ENCODE measurements at regions not wholly inside any gene's neighbourhood (a gene's known extent, or its start where the extent isn't known, plus 50 kb on each side); places are given as distances from the start of the nearest gene placed in this dataset.
A peak's percentile ranks its signal among the peaks of the same experiment; 100 is the strongest.

GRCh38 chr6:81480139-81480538 is 272.3 kb downstream of the TENT5A start:
- no peaks in the 10 kb centered on the region for H3K4me1 ChIP-seq
- H3K27me3 ChIP-seq, result no peaks in the 10 kb centered on the region
- DNase-seq, result no peak
- no peak overlapping the region for H3K27ac ChIP-seq
- intact Hi-C loops (cut with DNase I; ENCODE audit: low total_unique reads), result no loop called here
- no peak for TF ChIP-seq CTCF (IDR thresholded peaks at IDR 0.05)
- no peaks in the 10 kb centered on the region for H3K36me3 ChIP-seq (ENCODE audit: low read depth, missing control alignments)
- no peak overlapping the region for H3K4me3 ChIP-seq
- H3K9me3 ChIP-seq, result no peaks in the 10 kb centered on the region

- TF ChIP-seq CTCF (IDR thresholded peaks at IDR 0.05) (no peak), POLR2A (IDR thresholded peaks at IDR 0.05) (no peak)
- Histone ChIP-seq H3K36me3 (ENCODE audit: low read depth, missing control alignments) (no peaks in the 10 kb centered on the region), H3K4me3 (no peak overlapping the region), H3K27ac (no peak overlapping the region), H3K27me3 (no peaks in the 10 kb centered on the region), H3K4me1 (no peaks in the 10 kb centered on the region), H3K9me3 (no peaks in the 10 kb centered on the region)
- intact Hi-C loops (cut with DNase I; ENCODE audit: low total_unique reads), result no loop called here
- no peak for DNase-seq
Measured at GRCh38 chr6:81476881-81477280, 275.6 kb downstream of the TENT5A start.

- WGBS, 2 donors, result 79 to 88% methylated on average over 2 of the region's 2 CpGs
- H3K36me3 ChIP-seq (ENCODE audit: low read depth, missing control alignments), result no peaks in the 10 kb centered on the region
- no peak overlapping the region for H3K27ac ChIP-seq
- no peaks in the 10 kb centered on the region for H3K9me3 ChIP-seq
- intact Hi-C loops (cut with DNase I; ENCODE audit: low total_unique reads), result no loop called here
- no peaks in the 10 kb centered on the region for H3K27me3 ChIP-seq
- H3K4me3 ChIP-seq, result no peak overlapping the region
- no peak for DNase-seq
- TF ChIP-seq POLR2A (IDR thresholded peaks at IDR 0.05), result no peak
- no peak for TF ChIP-seq CTCF (IDR thresholded peaks at IDR 0.05)
- no peaks in the 10 kb centered on the region for H3K4me1 ChIP-seq
Measured at GRCh38 chr6:81475646-81476045, 276.8 kb downstream of the TENT5A start.

GRCh38 chr6:81465859-81466258 is 286.6 kb downstream of the TENT5A start:
- Histone ChIP-seq H3K9me3 (no peaks in the 10 kb centered on the region), H3K4me3 (no peak overlapping the region), H3K27me3 (no peaks in the 10 kb centered on the region), H3K36me3 (ENCODE audit: low read depth, missing control alignments) (no peaks in the 10 kb centered on the region), H3K27ac (no peak overlapping the region), H3K4me1 (no peaks in the 10 kb centered on the region)
- intact Hi-C loops (cut with DNase I; ENCODE audit: low total_unique reads), result no loop called here
- peak; percentile 34 for DNase-seq
- no peak for TF ChIP-seq POLR2A (IDR thresholded peaks at IDR 0.05)
- TF ChIP-seq CTCF (IDR thresholded peaks at IDR 0.05), result peak; percentile 31 to 60 (median 56)

GRCh38 chr6:81456416-81456815 is 296.1 kb downstream of the TENT5A start:
- TF ChIP-seq POLR2A (IDR thresholded peaks at IDR 0.05) (no peak), CTCF (IDR thresholded peaks at IDR 0.05) (no peak)
- no peak overlapping the region for H3K27ac ChIP-seq
- no peaks in the 10 kb centered on the region for H3K36me3 ChIP-seq (ENCODE audit: low read depth, missing control alignments)
- no peaks in the 10 kb centered on the region for H3K27me3 ChIP-seq
- no peak overlapping the region for H3K4me3 ChIP-seq
- H3K4me1 ChIP-seq, result no peaks in the 10 kb centered on the region
- intact Hi-C loops (cut with DNase I; ENCODE audit: low total_unique reads), result no loop called here
- H3K9me3 ChIP-seq, result no peaks in the 10 kb centered on the region
- WGBS, 2 donors, result 55 to 85% methylated on average over 2 of the region's 2 CpGs
- DNase-seq, result no peak

All from testis (tissue), 2 donors.